ENCODE measurements at regions not wholly inside any gene's neighbourhood (a gene's known extent, or its start where the extent isn't known, plus 50 kb on each side); places are given as distances from the start of the nearest gene placed in this dataset.

GRCh38 chr9:113770396-113770795 is 105.7 kb upstream of the ZNF618 start:
- Histone ChIP-seq H3K9ac (no peak overlapping the region), H3F3A (replicated peaks; ENCODE audit: insufficient read depth) (peaks cover 4% of the 10 kb centered on the region), H3K79me2 (ENCODE audit: insufficient read depth) (no peaks in the 10 kb centered on the region), H4K20me1 (ENCODE audit: insufficient read depth) (no peaks in the 10 kb centered on the region), H3K36me3 (replicated peaks in 1 of 2; ENCODE audit: control insufficient read depth in 1 of 2, insufficient read depth in 2 of 2, low read length in 1 of 2) (no peaks in the 10 kb centered on the region), H3K27ac (ENCODE audit: low read depth in 2 of 2, low read length in 1 of 2) (no peak overlapping the region), H3K4me1 (ENCODE audit: control insufficient read depth in 1 of 2, insufficient read depth in 2 of 2, low read depth in 1 of 2, low read length in 1 of 2) (peaks cover 0 to 8% of the 10 kb centered on the region in 2 experiments; a peak in 1 of 4 replicates), H3K4me3 (ENCODE audit: low read depth in 2 of 2, low read length in 1 of 2) (no peak overlapping the region), H3K4me2 (no peak overlapping the region), H2AFZ (ENCODE audit: low read depth) (no peak overlapping the region), H3K9me2 (no peaks in the 10 kb centered on the region), H3K27me3 (ENCODE audit: insufficient read depth) (no peaks in the 10 kb centered on the region; the same call in 1 of the 2 replicates), H3K9me3 (no peaks in the 10 kb centered on the region)
- WGBS (ENCODE audit: low lambda C conversion rate) = 43% methylated on average over 5 of the region's 5 CpGs
- TF ChIP-seq, protein P1, sequence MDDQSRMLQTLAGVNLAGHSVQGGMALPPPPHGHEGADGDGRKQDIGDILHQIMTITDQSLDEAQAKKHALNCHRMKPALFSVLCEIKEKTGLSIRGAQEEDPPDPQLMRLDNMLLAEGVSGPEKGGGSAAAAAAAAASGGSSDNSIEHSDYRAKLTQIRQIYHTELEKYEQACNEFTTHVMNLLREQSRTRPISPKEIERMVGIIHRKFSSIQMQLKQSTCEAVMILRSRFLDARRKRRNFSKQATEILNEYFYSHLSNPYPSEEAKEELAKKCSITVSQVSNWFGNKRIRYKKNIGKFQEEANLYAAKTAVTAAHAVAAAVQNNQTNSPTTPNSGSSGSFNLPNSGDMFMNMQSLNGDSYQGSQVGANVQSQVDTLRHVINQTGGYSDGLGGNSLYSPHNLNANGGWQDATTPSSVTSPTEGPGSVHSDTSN (IDR thresholded peaks at IDR 0.05) = no peak
- TF ChIP-seq ELF1 (IDR thresholded peaks at IDR 0.05) = no peak
- TF ChIP-seq GATA2 (CRISPR knock-in tag; IDR thresholded peaks at IDR 0.05) = no peak
- TF ChIP-seq FOXM1 (IDR thresholded peaks at IDR 0.05; ENCODE audit: low read depth) = no peak
- TF ChIP-seq GABPA (IDR thresholded peaks at IDR 0.05; ENCODE audit: low read depth) = no peak
- TF ChIP-seq MAX (IDR thresholded peaks at IDR 0.05; ENCODE audit: low read depth) = no peak
- TF ChIP-seq YY1 (IDR thresholded peaks at IDR 0.05; ENCODE audit: low read depth) = no peak
- no peak for TF ChIP-seq REST (IDR thresholded peaks at IDR 0.05; ENCODE audit: low read depth, low read length)
- TF ChIP-seq JUND (IDR thresholded peaks at IDR 0.05) = no peak
- TF ChIP-seq FOXJ3 (CRISPR knock-in tag; IDR thresholded peaks at IDR 0.05) = no peak
- no peak for TF ChIP-seq NFIC (IDR thresholded peaks at IDR 0.05; ENCODE audit: borderline replicate concordance)
- TF ChIP-seq, protein P2, sequence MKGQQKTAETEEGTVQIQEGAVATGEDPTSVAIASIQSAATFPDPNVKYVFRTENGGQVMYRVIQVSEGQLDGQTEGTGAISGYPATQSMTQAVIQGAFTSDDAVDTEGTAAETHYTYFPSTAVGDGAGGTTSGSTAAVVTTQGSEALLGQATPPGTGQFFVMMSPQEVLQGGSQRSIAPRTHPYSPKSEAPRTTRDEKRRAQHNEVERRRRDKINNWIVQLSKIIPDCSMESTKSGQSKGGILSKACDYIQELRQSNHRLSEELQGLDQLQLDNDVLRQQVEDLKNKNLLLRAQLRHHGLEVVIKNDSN (IDR thresholded peaks at IDR 0.05; ENCODE audit: borderline replicate concordance, low read depth) = no peak
- TF ChIP-seq RXRA (IDR thresholded peaks at IDR 0.05; ENCODE audit: borderline replicate concordance, low read depth) = no peak
- no peak for TF ChIP-seq SMC3 (IDR thresholded peaks at IDR 0.05; ENCODE audit: low read depth, low read length)
- no peak for DNase-seq
- ChIA-PET POLR2A (no interaction called here), CTCF (interaction anchor here (0.9 to 1.4 kb wide), 3 partner anchors 19 to 89 kb away, joined by 3 read pairs; no protein-coding TSS in a partner anchor)
